ENCODE measurements at regions not wholly inside any gene's neighbourhood (a gene's known extent, or its start where the extent isn't known, plus 50 kb on each side); places are given as distances from the start of the nearest gene placed in this dataset.

DNA sequence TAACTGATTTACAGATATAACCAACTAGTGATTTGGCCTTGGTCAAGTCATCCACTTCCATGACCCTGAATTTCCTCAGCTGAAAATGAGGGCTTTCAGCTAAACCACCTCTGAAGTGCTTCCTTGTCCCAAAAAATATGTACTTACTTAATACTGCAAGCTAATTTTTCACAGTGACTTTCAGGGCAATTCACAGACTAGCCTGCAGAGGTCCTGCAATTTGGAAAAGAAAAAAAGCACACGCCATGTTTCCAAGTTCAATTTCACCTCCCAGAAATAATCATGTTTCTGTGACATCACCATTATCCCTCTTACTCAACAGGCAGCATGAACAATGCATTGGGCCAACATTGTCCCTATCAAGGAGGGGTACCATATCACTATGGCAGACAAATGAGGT lies 218.2 kb downstream of the SHOX2 start:
- TF ChIP-seq, protein P1, sequence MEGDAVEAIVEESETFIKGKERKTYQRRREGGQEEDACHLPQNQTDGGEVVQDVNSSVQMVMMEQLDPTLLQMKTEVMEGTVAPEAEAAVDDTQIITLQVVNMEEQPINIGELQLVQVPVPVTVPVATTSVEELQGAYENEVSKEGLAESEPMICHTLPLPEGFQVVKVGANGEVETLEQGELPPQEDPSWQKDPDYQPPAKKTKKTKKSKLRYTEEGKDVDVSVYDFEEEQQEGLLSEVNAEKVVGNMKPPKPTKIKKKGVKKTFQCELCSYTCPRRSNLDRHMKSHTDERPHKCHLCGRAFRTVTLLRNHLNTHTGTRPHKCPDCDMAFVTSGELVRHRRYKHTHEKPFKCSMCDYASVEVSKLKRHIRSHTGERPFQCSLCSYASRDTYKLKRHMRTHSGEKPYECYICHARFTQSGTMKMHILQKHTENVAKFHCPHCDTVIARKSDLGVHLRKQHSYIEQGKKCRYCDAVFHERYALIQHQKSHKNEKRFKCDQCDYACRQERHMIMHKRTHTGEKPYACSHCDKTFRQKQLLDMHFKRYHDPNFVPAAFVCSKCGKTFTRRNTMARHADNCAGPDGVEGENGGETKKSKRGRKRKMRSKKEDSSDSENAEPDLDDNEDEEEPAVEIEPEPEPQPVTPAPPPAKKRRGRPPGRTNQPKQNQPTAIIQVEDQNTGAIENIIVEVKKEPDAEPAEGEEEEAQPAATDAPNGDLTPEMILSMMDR (IDR thresholded peaks at IDR 0.05): no peak
- TF ChIP-seq POLR2A (IDR thresholded peaks at IDR 0.05): no peak
